GM12801 (cell line): ENCODE measurements at regions not wholly inside any gene's neighbourhood (a gene's known extent, or its start where the extent isn't known, plus 50 kb on each side); places are given as distances from the start of the nearest gene placed in this dataset.

Experiments used
- TF ChIP-seq, protein P1 (sequence below): IDR thresholded peaks from one replicate; pipeline ENCODE4 v1.5.1; 2011; ENCODE audit warnings: control low read depth; ENCODE audit not compliant: insufficient read length; ENCODE audit errors: extremely low read depth

- TF ChIP-seq, protein P1, sequence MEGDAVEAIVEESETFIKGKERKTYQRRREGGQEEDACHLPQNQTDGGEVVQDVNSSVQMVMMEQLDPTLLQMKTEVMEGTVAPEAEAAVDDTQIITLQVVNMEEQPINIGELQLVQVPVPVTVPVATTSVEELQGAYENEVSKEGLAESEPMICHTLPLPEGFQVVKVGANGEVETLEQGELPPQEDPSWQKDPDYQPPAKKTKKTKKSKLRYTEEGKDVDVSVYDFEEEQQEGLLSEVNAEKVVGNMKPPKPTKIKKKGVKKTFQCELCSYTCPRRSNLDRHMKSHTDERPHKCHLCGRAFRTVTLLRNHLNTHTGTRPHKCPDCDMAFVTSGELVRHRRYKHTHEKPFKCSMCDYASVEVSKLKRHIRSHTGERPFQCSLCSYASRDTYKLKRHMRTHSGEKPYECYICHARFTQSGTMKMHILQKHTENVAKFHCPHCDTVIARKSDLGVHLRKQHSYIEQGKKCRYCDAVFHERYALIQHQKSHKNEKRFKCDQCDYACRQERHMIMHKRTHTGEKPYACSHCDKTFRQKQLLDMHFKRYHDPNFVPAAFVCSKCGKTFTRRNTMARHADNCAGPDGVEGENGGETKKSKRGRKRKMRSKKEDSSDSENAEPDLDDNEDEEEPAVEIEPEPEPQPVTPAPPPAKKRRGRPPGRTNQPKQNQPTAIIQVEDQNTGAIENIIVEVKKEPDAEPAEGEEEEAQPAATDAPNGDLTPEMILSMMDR = no peak
These were observed 179.2 kb upstream of the CDH11 start for GRCh38 chr16:65301029-65301428.

GRCh38 chr16:65297453-65297852 is 175.6 kb upstream of the CDH11 start:
- TF ChIP-seq, protein P1 = no peak

DNA sequence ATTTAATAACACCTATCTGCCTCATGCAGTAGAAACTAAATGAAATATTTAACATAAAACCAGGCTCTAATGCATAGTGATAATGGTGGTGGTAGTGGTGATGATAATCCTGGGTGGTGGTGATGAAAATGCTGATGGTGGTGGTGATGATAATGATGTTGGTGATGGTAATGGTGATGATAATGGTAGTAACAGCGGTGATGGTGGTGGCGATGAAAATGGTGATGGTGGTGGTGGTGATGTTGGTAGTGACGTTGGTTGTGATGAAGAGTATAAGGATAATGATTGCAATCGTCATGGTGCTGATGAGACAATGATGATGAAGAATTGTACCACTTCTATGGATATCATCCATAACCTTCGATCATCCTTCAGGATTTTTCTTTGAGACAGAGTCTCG is 173.7 kb upstream of the CDH11 start:
- TF ChIP-seq, protein P1 = no peak

DNA sequence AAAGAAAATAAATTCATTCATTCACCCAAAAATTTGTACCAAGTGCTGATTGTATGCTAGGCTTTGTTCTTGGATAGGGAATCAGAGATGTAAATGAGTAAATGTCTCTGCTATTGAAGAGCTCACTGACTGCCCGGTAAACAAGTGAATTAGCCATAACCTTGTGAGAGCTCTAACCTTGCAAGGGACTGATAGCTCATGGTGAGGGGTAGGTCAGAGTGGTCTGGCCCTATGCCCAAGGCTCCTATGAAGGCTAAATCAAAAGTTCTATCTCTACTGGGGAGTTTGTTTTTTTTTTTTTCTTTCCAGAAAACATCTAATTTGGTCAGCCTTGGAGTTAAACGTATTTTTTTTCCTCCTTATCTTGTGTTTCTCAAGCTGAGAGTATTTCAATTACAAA is 172.8 kb upstream of the CDH11 start:
- TF ChIP-seq, protein P1 = no peak

- TF ChIP-seq, protein P1 = no peak
These were observed 172.3 kb upstream of the CDH11 start for GRCh38 chr16:65294165-65294564.

GRCh38 chr16:65289022-65289421 is 167.2 kb upstream of the CDH11 start:
- TF ChIP-seq, protein P1 = no peak

DNA sequence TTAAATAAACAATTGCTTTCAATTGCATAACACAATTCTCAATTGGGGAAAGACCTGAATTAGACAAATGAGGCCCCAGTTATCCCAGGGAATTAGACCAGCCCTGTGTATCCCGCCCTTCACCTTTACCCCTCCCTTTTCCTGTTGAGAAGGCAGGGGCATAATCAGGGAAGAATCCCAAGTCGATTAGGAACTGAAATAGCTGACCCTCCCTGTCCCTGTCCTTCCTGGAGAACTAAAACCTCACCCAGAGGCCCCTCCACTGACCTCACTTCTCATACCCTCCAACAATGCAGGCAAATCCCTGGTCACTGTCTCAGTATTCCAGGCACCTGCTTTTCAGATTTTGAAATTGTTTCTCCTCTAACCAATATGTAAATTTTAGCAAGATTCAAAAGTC is 165.4 kb upstream of the CDH11 start:
- TF ChIP-seq, protein P1 = no peak
